Activated CD4-positive, alpha-beta T cell treated with anti-CD3 and anti-CD28 coated beads for 36 hours (primary cell): ENCODE measurements at regions not wholly inside any gene's neighbourhood (a gene's known extent, or its start where the extent isn't known, plus 50 kb on each side); places are given as distances from the start of the nearest gene placed in this dataset.

Experiments
- ATAC-seq: fragments of 200-7000 bp; cut with Tn5 transposase; one replicate; pipeline ENCODE4 v1.10.0; 2021; ENCODE audit warnings: mild to moderate bottlenecking, moderate library complexity
- CTCF ChIA-PET: fragments of 350-600 bp; sonication (Branson Sonifier 250); formaldehyde crosslinking; loops from one replicate; lab custom pipeline; 2021; ENCODE audit warnings: antibody characterized with exemption; lab: Charles Lee
- POLR2A ChIA-PET: fragments of 350-600 bp; sonication (Branson Sonifier 250); formaldehyde crosslinking; loops from one replicate; lab custom pipeline; 2021; ENCODE audit warnings: antibody characterized with exemption, inconsistent platforms; lab: Charles Lee
- DNase-seq: peaks from one replicate; pipeline ENCODE4 v3.0.0-alpha.2; 2020
- H3K27ac Mint-ChIP-seq: one replicate; pipeline ENCODE4 v1.8.0; 2021; ENCODE audit warnings: mixed read lengths
- H3K27me3 Mint-ChIP-seq: one replicate; pipeline ENCODE4 v1.8.0; 2021; ENCODE audit warnings: mixed read lengths
- H3K36me3 Mint-ChIP-seq: one replicate; pipeline ENCODE4 v1.8.0; 2021; ENCODE audit warnings: low read depth, mixed read lengths
- H3K4me1 Mint-ChIP-seq: one replicate; pipeline ENCODE4 v1.8.0; 2021; ENCODE audit warnings: mixed read lengths
- H3K4me3 Mint-ChIP-seq: one replicate; pipeline ENCODE4 v1.8.0; 2021; ENCODE audit warnings: mild to moderate bottlenecking, moderate library complexity, mixed read lengths
- H3K9me3 Mint-ChIP-seq: one replicate; pipeline ENCODE4 v1.8.0; 2021; ENCODE audit warnings: low read depth, mixed read lengths
- intact Hi-C, 2 experiments: fragments of 100-400 bp; cut with DNase I in 1 of 2; cut with micrococcal nuclease in 1 of 2; formaldehyde crosslinking; loops; one replicate each; pipeline versions ENCODE4 v1.14.2 to v1.15.1; 2022 to 2024; cut with DNase I, micrococcal nuclease

DNA sequence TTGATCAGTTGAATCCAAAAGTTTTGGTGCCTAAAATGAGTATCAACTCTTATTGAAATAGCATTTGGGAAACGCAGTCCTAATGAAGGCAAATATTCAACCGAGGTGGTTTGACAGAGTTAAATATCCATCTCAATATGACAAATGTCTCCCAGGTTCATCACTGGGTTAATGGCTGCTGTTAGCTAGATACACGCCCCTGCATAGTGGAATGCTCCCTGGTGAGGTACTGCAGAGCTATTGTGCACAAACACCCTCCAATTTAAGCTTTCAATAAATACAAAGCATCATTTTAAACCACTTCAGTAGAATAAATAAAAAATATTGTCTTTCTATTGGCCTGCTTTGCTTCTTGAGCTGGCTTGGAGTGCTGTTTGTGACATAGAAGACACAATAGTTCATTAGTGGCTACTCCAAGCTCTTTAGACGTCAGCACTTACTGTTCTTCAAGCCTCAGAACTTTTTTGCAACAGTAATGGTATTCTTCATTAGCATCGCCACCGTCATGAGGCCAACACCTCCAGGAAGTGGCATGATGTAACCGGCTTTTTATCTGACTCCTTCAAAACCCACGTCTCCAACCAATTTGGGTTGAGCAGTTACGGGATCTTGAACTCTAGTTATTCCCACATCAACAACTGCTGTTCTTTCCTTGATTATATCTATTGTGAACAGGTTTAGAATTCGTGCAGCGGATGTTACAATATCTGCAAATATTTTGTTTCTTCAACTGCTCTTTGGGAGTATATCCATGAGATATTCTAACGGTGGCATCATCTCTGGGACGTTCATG is 1159.6 kb upstream of the EPHA6 start:
- CTCF ChIA-PET: no interaction called here
- Mint-ChIP-seq H3K27me3 (no peaks in the 10 kb centered on the region), H3K27ac (no peak overlapping the region), H3K4me3 (no peak overlapping the region), H3K36me3 (no peaks in the 10 kb centered on the region), H3K9me3 (peaks cover 2% of the 10 kb centered on the region), H3K4me1 (no peaks in the 10 kb centered on the region)
- POLR2A ChIA-PET: no interaction called here
- DNase-seq: no peak
- intact Hi-C loops: no loop called here
- ATAC-seq: no peak

DNA sequence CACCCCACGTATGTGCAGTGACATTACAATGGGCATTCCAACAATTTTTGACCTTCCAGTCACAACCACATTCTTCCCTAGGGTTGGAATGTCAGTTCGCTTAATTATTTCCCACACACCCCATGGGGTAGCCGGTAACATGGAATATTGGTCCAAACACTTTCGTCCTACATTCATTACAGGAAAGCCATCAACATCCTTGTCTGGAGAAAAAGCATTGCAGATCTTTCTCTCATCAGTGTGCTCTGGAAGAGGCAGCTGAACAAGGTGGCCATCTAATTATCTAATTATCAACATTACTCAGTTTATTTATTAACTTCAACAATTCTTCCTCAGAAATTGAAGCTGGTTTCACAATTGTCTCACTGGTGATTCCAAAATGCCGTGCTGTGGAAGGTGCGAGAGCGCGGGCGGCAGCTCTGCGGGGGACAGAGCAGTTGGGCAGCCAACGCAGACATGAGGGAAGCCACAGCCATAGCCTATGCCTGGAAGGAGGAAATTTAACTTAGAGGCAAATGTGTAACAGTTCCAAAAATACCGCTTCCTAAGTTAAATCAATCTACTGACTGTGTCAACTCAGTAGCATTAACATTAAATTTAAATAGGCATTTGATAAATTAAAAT is 1158.9 kb upstream of the EPHA6 start:
- H3K36me3 Mint-ChIP-seq: no peaks in the 10 kb centered on the region
- no peak overlapping the region for H3K27ac Mint-ChIP-seq
- no peaks in the 10 kb centered on the region for H3K27me3 Mint-ChIP-seq
- H3K4me1 Mint-ChIP-seq: no peaks in the 10 kb centered on the region
- CTCF ChIA-PET: no interaction called here
- POLR2A ChIA-PET: no interaction called here
- peaks cover 2% of the 10 kb centered on the region for H3K9me3 Mint-ChIP-seq
- no peak overlapping the region for H3K4me3 Mint-ChIP-seq
- intact Hi-C loops: no loop called here
- ATAC-seq (no peak), DNase-seq (no peak)

DNA sequence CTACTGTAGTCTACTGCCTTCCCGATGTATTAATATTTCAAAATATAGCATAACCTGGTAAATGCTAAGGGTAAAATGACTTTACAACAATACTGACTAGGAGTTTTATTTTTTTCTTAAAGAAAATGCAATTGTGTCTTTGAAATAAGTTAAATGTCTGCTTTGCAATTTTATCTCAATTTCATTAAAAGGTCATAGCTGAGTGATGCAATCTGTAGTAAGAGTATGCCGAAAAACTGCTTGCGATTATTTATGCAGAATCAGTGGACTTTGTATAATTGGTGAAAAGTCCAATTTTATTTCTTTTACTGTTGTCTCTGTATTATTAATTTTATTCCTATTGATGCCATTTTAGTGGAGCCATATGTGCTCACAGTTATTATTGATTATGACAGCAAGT is 1143.6 kb upstream of the EPHA6 start:
- intact Hi-C loops: no loop called here
- H3K4me3 Mint-ChIP-seq: no peak overlapping the region
- CTCF ChIA-PET: no interaction called here
- H3K9me3 Mint-ChIP-seq: peaks cover 4% of the 10 kb centered on the region
- no peaks in the 10 kb centered on the region for H3K36me3 Mint-ChIP-seq
- no peaks in the 10 kb centered on the region for H3K27me3 Mint-ChIP-seq
- no peak for DNase-seq
- no peak for ATAC-seq
- H3K4me1 Mint-ChIP-seq: no peaks in the 10 kb centered on the region
- POLR2A ChIA-PET: no interaction called here
- H3K27ac Mint-ChIP-seq: no peak overlapping the region

DNA sequence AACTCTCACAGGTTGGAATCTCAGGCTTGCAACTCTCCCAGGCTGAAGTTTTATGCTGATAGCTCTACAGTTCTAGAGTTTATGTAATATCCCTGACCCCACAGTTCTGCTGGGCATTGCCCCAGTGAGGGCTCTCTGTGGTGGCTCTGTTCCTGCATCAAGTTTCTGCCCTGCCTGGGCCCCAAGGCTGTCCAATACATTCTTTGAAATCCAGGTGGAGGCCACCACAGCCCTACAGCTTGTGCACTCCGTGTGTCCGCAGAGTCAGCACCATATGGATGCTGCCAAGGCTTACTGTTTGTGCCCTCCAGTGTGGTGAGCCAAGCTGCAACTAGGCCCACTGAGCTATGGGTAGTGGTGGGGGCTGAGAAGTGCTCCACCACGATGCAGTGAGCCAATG is 1141.2 kb upstream of the EPHA6 start:
- Mint-ChIP-seq H3K4me1 (no peaks in the 10 kb centered on the region), H3K27me3 (no peaks in the 10 kb centered on the region), H3K9me3 (peaks cover 7% of the 10 kb centered on the region), H3K36me3 (no peaks in the 10 kb centered on the region), H3K27ac (no peak overlapping the region), H3K4me3 (no peak overlapping the region)
- no peak for DNase-seq
- CTCF ChIA-PET: no interaction called here
- POLR2A ChIA-PET: no interaction called here
- intact Hi-C loops: no loop called here
- no peak for ATAC-seq

DNA sequence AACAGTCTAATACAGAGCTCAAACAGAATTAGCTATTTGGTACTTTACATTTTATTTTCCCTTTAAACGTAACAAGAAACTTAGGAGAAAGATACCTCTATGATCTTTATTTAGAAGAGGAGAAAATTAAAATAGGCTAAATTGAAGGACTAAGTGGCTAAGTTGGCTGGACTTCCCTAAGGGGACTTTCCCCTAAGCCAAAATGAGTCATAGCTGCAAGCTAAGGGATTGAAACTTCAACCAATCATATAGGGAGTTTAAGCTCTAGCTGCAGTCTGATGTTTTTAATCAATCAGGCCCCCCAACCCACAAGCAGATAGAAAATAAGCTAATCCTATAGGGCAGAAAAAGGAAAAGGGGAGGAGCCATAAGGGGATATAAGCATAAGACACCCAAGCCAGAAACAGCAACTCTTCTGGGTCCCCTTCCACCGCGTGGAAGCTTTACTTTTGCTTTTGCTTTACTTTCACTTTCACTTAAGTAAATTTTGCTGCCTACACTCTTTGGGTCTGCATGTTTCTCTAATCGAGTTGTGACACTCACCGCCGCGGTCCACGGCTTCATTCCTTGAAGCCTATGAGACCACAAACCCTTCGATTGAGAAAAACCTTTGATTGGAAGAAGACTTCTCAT is 1108.5 kb upstream of the EPHA6 start:
- CTCF ChIA-PET: no interaction called here
- intact Hi-C loops: no loop called here
- Mint-ChIP-seq H3K27me3 (no peaks in the 10 kb centered on the region), H3K27ac (no peak overlapping the region), H3K4me1 (no peaks in the 10 kb centered on the region), H3K36me3 (no peaks in the 10 kb centered on the region), H3K4me3 (no peak overlapping the region), H3K9me3 (peaks cover 8% of the 10 kb centered on the region)
- POLR2A ChIA-PET: no interaction called here
- DNase-seq (peak; percentile 10), ATAC-seq (peak; percentile 64)

DNA sequence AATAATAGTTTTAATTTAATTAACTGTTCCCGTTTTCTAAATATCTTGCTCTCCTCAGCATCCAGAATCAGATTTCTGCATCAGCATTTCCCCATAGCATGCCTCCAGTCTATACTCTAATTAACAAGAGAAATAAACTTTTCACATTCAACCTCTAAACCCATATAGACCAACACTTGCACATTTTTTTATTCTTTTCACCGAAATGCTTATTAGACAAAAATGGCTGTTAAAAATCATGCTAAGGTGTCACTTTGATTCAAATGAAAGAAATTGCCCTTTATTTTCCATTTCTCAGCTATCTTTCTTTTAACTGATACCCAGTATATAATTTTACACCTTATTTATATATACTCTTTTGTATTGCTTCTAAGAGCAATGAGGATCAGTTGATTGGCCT is 1107.1 kb upstream of the EPHA6 start:
- ChIA-PET POLR2A (no interaction called here), CTCF (no interaction called here)
- H3K27ac Mint-ChIP-seq: no peak overlapping the region
- H3K4me3 Mint-ChIP-seq: no peak overlapping the region
- intact Hi-C loops: no loop called here
- no peaks in the 10 kb centered on the region for H3K4me1 Mint-ChIP-seq
- peaks cover 5% of the 10 kb centered on the region for H3K9me3 Mint-ChIP-seq
- no peak for DNase-seq
- H3K36me3 Mint-ChIP-seq: no peaks in the 10 kb centered on the region
- no peaks in the 10 kb centered on the region for H3K27me3 Mint-ChIP-seq
- ATAC-seq: no peak

DNA sequence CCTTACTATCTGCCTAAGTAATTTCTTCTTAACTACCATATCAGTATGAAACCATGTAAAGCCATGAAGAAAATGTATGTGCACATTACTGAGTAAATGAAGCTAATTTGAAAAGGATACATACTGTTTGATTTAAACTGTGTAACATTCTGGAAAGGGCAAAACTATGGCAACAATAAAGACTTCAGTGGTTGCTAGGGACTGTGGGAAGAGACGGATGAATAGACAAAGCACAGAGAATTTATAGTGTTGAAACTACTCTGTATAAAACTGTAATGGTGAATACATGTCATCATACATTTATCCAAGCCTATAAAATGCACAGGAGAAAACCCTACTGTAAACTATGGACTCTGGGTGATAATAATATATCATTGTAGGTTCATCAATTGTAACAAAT is 1103.7 kb upstream of the EPHA6 start:
- intact Hi-C loops: no loop called here
- no peak overlapping the region for H3K4me3 Mint-ChIP-seq
- no peak for DNase-seq
- no peak for ATAC-seq
- POLR2A ChIA-PET: no interaction called here
- CTCF ChIA-PET: no interaction called here
- no peaks in the 10 kb centered on the region for H3K36me3 Mint-ChIP-seq
- H3K27ac Mint-ChIP-seq: no peak overlapping the region
- H3K4me1 Mint-ChIP-seq: no peaks in the 10 kb centered on the region
- no peaks in the 10 kb centered on the region for H3K9me3 Mint-ChIP-seq
- H3K27me3 Mint-ChIP-seq: no peaks in the 10 kb centered on the region

DNA sequence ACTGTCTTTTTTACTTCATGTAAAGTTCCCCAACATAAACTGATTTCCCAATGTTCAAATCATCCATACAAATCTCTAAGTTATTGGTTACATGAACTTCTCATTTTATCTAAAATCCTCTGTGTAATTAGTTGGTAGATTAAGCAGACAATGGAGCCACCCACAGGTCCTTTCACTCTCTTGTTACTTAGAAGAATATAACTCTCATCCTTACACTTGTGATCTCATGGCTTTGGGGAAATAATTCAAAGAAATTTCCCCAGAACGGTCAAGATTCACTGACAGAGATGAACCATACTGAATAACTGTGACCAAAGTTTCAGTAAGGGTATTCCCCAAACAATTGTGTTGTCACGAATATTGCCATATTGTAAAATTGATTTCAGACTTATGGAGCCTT is 1102.6 kb upstream of the EPHA6 start:
- no peak overlapping the region for H3K27ac Mint-ChIP-seq
- no peak overlapping the region for H3K4me3 Mint-ChIP-seq
- DNase-seq (no peak), ATAC-seq (no peak)
- H3K9me3 Mint-ChIP-seq: no peaks in the 10 kb centered on the region
- ChIA-PET CTCF (no interaction called here), POLR2A (no interaction called here)
- intact Hi-C loops: no loop called here
- H3K36me3 Mint-ChIP-seq: no peaks in the 10 kb centered on the region
- H3K27me3 Mint-ChIP-seq: no peaks in the 10 kb centered on the region
- H3K4me1 Mint-ChIP-seq: no peaks in the 10 kb centered on the region

DNA sequence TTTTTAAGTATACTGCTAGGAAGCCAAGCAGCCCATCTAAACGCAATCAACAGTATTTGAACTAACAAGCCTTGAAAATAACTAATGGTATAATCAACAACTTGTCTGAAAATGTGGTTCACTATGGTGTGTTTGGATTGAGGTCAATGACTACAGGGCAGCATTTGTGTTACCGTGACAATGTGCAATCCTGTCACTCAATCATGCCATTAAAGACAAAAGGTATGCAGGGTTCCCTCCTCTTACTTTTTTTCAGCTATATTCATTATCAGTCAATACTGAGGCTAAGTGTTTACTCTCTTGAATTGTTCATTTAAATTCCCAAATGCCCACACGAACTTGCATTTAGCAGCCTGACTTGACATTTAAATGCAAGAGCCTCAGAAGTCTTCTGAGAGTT is 1099.3 kb upstream of the EPHA6 start:
- H3K9me3 Mint-ChIP-seq: no peaks in the 10 kb centered on the region
- CTCF ChIA-PET: no interaction called here
- no peaks in the 10 kb centered on the region for H3K27me3 Mint-ChIP-seq
- no peaks in the 10 kb centered on the region for H3K36me3 Mint-ChIP-seq
- intact Hi-C loops: no loop called here
- DNase-seq: no peak
- H3K4me1 Mint-ChIP-seq: no peaks in the 10 kb centered on the region
- POLR2A ChIA-PET: no interaction called here
- H3K27ac Mint-ChIP-seq: no peak overlapping the region
- no peak overlapping the region for H3K4me3 Mint-ChIP-seq
- ATAC-seq: no peak

DNA sequence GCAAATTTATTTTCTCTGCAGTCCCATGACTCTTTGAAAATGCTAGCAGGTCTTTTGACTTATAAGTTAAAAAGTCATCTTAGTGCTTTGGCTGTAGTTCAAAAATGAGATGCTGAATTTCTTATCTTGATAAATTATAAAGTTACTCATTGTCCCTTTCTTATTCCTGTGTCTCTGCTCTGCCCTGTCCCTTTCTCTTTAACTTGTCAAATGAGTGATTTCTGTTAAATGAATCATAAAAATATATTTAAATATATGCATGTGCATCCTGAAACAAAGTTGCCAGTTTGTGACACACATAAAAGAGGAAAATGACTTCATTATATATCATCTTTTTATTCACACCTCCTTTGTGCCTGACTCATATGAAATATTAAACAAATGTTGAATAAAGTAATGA is 1097.3 kb upstream of the EPHA6 start:
- ChIA-PET CTCF (no interaction called here), POLR2A (no interaction called here)
- no peaks in the 10 kb centered on the region for H3K4me1 Mint-ChIP-seq
- H3K4me3 Mint-ChIP-seq: no peak overlapping the region
- H3K36me3 Mint-ChIP-seq: no peaks in the 10 kb centered on the region
- ATAC-seq (no peak), DNase-seq (no peak)
- H3K9me3 Mint-ChIP-seq: no peaks in the 10 kb centered on the region
- H3K27ac Mint-ChIP-seq: no peak overlapping the region
- no peaks in the 10 kb centered on the region for H3K27me3 Mint-ChIP-seq
- intact Hi-C loops: no loop called here

DNA sequence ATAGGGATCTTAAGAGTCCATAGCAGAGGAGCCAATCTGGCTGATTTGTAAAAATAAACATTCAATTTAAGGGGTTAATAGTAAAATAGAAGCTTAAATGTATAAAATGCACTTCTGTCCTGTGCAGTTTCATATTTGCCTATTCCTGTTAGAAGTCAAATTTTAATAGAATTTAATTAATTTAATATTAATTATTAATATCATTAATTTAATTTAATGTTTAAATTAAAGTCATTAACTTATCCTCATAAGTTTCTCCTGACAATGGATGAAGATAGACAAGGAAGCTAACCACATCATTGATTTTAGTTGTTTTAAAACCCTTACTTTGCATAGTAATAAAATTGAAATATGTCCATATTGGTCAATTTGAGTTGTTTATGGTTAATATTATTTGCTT is 1096.2 kb upstream of the EPHA6 start:
- no peaks in the 10 kb centered on the region for H3K4me1 Mint-ChIP-seq
- H3K27me3 Mint-ChIP-seq: no peaks in the 10 kb centered on the region
- no peaks in the 10 kb centered on the region for H3K36me3 Mint-ChIP-seq
- ChIA-PET CTCF (no interaction called here), POLR2A (no interaction called here)
- no peak overlapping the region for H3K27ac Mint-ChIP-seq
- intact Hi-C loops: no loop called here
- ATAC-seq (no peak), DNase-seq (no peak)
- no peaks in the 10 kb centered on the region for H3K9me3 Mint-ChIP-seq
- no peak overlapping the region for H3K4me3 Mint-ChIP-seq

DNA sequence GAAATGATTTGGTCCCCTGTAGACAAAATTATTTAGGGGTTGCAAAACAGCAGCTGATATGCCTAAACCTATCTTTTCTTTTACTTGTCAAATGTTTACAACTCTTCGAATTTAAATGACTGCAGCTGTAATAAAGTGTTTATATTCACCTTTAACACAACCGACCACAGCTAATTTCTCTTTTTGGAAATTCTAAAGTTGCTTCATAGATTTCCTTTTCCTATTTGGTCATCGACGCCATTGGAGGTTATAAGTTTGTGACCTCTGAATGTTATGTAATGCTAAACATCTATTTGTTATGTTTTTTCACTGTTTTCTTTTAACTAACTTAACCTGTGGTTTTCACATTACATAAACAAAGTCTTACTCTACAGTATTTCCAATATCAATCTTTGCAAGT is 1094.9 kb upstream of the EPHA6 start:
- ATAC-seq: no peak
- Mint-ChIP-seq H3K9me3 (no peaks in the 10 kb centered on the region), H3K27ac (no peak overlapping the region), H3K36me3 (no peaks in the 10 kb centered on the region), H3K4me3 (no peak overlapping the region), H3K4me1 (no peaks in the 10 kb centered on the region), H3K27me3 (no peaks in the 10 kb centered on the region)
- intact Hi-C loops: no loop called here
- POLR2A ChIA-PET: no interaction called here
- no peak for DNase-seq
- CTCF ChIA-PET: no interaction called here
